ENCODE measurements at regions not wholly inside any gene's neighbourhood (a gene's known extent, or its start where the extent isn't known, plus 50 kb on each side); places are given as distances from the start of the nearest gene placed in this dataset.

- Histone ChIP-seq H3K9ac (ENCODE audit: low read length) (no peak overlapping the region), H3K9me2 (ENCODE audit: insufficient read depth, low read length) (no peaks in the 10 kb centered on the region), H3K4me2 (ENCODE audit: low read length) (no peak overlapping the region), H3K27ac (ENCODE audit: low read length) (no peak overlapping the region), H3F3A (ENCODE audit: insufficient read depth, low read length, poor library complexity, severe bottlenecking) (no peaks in the 10 kb centered on the region), H4K20me1 (ENCODE audit: insufficient read depth) (no peaks in the 10 kb centered on the region), H3K27me3 (ENCODE audit: insufficient read depth, low read depth, low read length) (no peaks in the 10 kb centered on the region), H3K79me2 (replicated peaks; ENCODE audit: insufficient read depth, low read length) (no peaks in the 10 kb centered on the region), H3K9me3 (ENCODE audit: low read length) (no peaks in the 10 kb centered on the region), H3K4me3 (ENCODE audit: low read length) (no peak overlapping the region), H3K36me3 (ENCODE audit: insufficient read depth, low read length) (no peaks in the 10 kb centered on the region), H2AFZ (ENCODE audit: low read depth, low read length) (no peak overlapping the region)
- TF ChIP-seq TAF1 (IDR thresholded peaks at IDR 0.05; ENCODE audit: low read depth), result no peak
- TF ChIP-seq SMC3 (conservative IDR thresholded peaks at IDR 0.05; ENCODE audit: poor library complexity), result no peak
- TF ChIP-seq EP300 (conservative IDR thresholded peaks at IDR 0.05; ENCODE audit: poor library complexity, severe bottlenecking), result no peak
- TF ChIP-seq CTCF (IDR thresholded peaks at IDR 0.05; ENCODE audit: poor library complexity, severe bottlenecking), result no peak
- no peak for TF ChIP-seq EZH2 (IDR thresholded peaks at IDR 0.05; ENCODE audit: borderline replicate concordance, insufficient read depth, low read length, poor library complexity, severe bottlenecking)
- no peak for TF ChIP-seq RAD21 (conservative IDR thresholded peaks at IDR 0.05)
- TF ChIP-seq POLR2AphosphoS5 (IDR thresholded peaks at IDR 0.05), result no peak
- TF ChIP-seq MXI1 (conservative IDR thresholded peaks at IDR 0.05; ENCODE audit: poor library complexity, severe bottlenecking), result no peak
- no peak for TF ChIP-seq REST (IDR thresholded peaks at IDR 0.05; ENCODE audit: borderline replicate concordance)
These were observed 184.1 kb downstream of the ZBTB18 start for GRCh38 chr1:244235157-244235556.

DNA sequence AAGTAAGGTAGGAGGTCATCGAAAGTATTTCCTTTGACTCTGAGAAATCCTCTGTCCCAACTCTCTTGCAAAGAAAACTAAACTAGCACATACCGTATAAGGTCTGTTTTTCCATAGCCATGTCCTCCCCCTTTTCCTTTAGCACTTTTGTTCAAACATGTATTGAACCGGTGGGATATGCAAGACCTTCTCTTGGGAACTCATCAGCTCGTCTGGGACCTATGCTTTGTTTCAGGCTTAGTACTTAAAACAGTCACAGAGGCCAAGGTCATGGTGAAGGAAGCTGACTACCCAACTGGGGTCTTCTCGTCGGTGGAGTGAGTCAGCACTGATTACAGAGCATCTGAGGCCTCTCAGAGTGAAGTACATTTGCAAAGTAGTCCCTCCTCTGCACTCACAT, 185.0 kb downstream of the ZBTB18 start:
- Histone ChIP-seq H3K79me2 (replicated peaks; ENCODE audit: insufficient read depth, low read length) (no peaks in the 10 kb centered on the region), H3K36me3 (ENCODE audit: insufficient read depth, low read length) (no peaks in the 10 kb centered on the region), H3K9me3 (ENCODE audit: low read length) (no peaks in the 10 kb centered on the region), H3K27me3 (ENCODE audit: insufficient read depth, low read depth, low read length) (no peaks in the 10 kb centered on the region), H3F3A (ENCODE audit: insufficient read depth, low read length, poor library complexity, severe bottlenecking) (no peaks in the 10 kb centered on the region), H2AFZ (ENCODE audit: low read depth, low read length) (no peak overlapping the region), H3K9ac (ENCODE audit: low read length) (no peak overlapping the region), H3K4me2 (ENCODE audit: low read length) (no peak overlapping the region), H4K20me1 (ENCODE audit: insufficient read depth) (no peaks in the 10 kb centered on the region), H3K4me3 (ENCODE audit: low read length) (no peak overlapping the region), H3K27ac (ENCODE audit: low read length) (no peak overlapping the region), H3K9me2 (ENCODE audit: insufficient read depth, low read length) (no peaks in the 10 kb centered on the region)
- TF ChIP-seq REST (IDR thresholded peaks at IDR 0.05; ENCODE audit: borderline replicate concordance), result no peak
- TF ChIP-seq RAD21 (conservative IDR thresholded peaks at IDR 0.05), result no peak
- no peak for TF ChIP-seq MXI1 (conservative IDR thresholded peaks at IDR 0.05; ENCODE audit: poor library complexity, severe bottlenecking)
- TF ChIP-seq EZH2 (IDR thresholded peaks at IDR 0.05; ENCODE audit: borderline replicate concordance, insufficient read depth, low read length, poor library complexity, severe bottlenecking), result no peak
- no peak for TF ChIP-seq CTCF (IDR thresholded peaks at IDR 0.05; ENCODE audit: poor library complexity, severe bottlenecking)
- TF ChIP-seq SMC3 (conservative IDR thresholded peaks at IDR 0.05; ENCODE audit: poor library complexity), result no peak
- TF ChIP-seq EP300 (conservative IDR thresholded peaks at IDR 0.05; ENCODE audit: poor library complexity, severe bottlenecking), result no peak
- no peak for TF ChIP-seq TAF1 (IDR thresholded peaks at IDR 0.05; ENCODE audit: low read depth)
- TF ChIP-seq POLR2AphosphoS5 (IDR thresholded peaks at IDR 0.05), result no peak
